GM19455 (cell line): ENCODE measurements at regions not wholly inside any gene's neighbourhood (a gene's known extent, or its start where the extent isn't known, plus 50 kb on each side); places are given as distances from the start of the nearest gene placed in this dataset.
A peak's percentile ranks its signal among the peaks of the same experiment; 100 is the strongest.

Experiments
- ATAC-seq: cut with Tn5 transposase; IDR thresholded peaks from one replicate; pipeline ENCODE4 v1.9.1; 2021; ENCODE audit not compliant: unreplicated experiment

DNA sequence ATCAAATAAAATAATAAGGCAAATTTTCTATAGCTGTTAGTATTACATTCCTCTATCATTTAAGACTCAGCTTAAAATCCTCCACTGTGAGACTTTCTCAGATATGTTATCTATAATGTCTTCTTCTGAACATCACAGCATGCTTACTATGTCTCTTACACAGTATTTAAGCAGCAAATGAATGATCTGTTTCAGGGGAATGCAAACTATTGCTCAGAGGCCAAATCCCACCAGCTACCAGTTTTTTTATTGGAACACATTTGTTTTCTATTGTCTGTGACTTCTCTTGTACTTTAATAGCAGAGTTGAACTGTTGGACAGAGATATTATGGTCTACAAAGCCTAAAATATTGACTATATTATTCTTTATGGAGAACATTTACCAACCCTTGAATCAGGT, 59.6 kb downstream of the C3orf38 start:
- ATAC-seq, result no peak

DNA sequence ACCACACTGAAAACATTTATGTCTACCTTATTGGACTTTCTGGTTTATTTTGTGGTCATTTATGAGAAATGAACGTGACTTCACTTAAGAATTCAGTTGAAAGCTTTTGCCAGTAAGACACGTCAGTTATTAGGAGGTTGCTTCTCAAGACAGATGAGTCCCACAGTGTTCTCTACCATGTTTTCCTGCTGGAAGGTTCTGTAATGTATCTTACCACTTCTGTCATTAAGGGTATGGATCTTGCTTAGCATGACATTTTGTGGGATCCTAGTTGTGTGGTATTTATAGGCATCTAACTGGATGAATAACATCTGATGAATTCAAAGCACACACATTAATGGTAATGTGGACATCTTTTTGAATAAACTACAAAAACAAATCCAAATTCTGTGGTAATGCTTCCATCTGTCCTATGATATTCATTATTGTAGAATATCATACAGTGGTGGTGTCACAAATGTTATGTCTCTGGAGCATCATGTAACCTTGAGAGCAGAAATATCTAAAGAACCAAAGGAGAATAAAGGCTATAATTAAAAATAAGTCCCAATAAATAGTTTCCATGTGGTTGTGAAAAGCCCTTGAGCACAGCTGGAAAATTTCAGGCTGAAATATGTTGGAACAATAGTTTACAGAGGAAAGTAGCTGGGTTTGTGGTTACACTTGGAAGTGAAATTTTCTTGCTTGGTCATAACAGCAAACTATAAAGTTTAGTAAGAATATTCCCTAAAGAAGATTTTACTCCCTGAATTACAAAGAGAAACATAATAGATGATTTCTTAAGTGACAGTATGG, 61.5 kb downstream of the C3orf38 start:
- ATAC-seq, result no peak

DNA sequence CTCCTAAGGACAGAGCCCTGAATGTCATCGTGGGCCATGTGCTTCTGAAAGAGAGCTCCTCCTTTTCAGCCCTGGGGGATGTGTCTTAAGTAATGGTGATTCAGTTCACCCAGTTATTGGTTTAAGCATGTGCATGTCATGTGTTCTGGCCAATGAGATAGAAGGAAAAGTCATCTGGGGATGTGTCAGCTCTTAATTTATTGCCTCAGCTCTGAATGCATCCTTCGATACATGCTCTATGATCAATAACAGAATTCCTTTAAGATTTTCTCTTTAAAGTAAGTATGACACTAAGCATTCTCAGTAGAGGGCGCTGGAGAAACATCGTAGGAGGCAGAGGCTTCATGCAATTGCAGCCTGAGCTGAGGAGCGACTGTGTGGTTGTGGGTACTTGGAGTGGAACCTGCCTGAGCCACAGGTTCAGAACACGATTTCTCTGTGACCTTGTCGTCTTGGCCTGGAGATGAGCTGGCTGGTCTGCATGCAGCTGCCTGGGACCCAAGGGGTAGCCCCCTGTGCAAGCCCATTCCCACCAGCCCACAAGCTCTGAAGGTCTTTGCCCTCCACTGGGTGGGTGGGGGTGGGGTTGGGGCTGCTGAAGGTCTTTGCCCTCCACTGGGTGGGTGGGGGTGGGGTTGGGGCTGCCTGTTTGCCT, 69.5 kb downstream of the C3orf38 start:
- peak; percentile 71 for ATAC-seq

DNA sequence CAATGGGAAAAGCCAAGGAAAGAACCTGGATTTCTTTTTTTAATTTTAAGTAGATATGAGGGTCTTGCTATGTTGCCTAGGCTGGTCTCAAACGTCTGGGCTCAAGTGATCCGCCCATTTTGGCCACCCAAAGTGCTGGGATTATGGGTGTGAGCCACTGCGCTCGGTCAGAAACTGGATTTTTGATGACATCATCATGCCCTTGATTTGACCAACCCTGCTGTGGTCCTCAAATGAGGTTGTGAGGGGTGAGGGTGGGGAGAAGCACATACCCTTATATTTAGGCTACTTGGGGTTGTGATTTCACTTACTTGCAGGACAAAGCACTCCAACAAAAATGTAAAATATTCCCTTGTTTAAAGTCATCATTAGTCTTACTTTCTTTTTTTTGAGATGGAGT, 70.4 kb downstream of the C3orf38 start:
- no peak for ATAC-seq

DNA sequence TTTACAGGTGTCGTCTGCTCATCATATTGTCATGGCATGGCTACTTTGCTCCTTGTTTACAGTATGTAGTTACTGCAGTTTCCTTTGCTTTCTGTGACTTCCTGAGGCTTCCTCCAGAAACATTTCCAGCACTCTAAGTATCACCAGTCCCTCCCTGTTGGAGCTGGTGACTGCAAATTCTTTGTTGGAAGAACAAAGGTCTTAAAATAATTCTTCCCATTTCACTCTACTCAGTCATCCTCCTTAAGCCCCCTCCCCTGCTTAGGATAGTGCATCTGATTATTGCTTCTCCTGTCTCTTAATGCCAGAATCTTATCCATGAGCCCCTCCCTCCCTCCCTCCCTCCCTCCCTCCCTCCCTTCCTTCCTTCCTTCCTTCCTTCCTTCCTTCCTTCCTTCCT, 72.0 kb downstream of the C3orf38 start:
- no peak for ATAC-seq

DNA sequence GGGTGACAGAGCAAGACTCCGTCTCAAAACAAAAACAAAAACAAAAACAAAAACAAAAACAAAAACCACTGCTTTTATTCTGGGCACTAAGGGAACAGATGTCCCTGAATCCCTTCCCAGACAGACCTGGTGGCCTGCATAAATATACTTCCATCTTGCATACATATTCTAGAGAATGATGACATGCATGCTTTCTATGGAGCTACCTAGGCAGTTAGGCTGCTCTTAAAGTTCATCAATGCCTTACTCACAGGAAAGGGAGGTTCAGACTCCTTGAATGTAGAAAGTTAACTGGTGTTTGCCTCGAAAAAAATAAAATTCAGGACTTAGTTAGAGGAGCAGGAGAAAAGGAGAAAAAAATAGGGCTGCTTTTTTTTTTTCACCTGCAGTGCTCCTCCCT, 72.6 kb downstream of the C3orf38 start:
- ATAC-seq, result no peak

DNA sequence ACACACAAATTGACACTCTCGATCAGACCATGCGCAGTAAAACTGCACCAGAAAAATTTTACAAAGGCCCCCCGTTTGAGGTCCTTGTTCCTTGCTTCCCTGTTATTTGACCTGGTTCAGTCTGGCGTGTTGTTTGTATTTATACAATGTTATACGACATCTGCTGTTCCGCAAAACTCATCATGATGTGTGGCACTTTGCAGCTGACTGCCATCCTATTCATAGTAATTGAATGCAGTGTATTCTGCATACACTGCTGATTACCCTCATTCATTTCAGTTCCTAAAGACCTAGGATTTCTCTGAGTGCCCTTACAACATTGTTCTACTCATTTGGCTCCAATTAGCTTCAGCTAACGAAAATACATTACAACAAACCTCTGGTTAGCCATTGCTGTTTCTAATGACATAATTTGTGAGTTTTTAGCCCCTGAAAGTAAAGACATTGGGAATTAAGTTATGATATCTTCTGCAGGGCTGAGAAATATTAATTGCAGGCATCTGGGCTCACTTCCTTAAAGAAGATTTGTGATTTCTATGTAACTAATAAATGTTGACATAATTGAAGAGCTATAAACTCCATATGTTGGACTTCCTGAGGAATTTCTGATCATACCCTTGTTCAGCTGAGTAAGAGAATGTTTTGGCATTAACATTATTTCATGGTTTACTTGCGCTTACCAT, 75.7 kb downstream of the C3orf38 start:
- ATAC-seq, result no peak

DNA sequence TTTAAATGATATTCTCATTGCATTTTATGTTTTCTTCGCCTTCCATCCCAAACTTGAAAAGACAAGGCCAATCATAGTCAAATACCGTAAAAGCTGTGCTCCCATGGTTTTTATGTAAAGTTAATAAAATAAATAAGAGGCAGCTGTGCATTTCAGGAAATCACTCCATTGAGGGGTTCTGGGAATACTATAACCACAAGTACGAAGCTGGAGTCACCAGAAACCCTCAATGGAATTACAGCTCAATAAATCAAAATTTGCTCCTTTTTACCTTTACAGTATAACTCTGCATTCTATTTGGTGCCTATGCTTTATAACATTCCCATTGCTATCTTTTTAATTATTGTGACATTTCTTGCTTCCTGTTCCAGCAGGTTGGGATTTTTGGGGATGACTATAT, 77.2 kb downstream of the C3orf38 start:
- no peak for ATAC-seq

DNA sequence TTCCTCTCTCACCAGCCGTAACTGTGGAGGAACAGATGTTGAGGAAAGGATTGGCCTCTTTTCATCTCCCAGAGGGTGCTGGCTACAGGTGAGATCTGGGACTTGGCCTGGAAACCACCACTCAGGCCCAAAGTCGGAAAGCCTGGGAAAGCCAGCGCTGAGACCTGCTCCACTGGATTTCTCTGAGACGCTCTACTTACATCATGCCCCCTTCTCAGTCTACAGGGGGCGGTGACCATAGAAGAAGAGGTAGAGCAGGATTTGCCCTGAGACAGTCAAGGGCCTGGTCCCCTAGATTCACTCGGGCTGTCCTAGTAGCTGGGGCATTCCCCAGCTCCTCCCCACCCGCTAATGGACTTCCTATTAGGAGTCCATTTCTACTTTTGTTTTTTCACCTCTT, 80.9 kb downstream of the C3orf38 start:
- ATAC-seq, result no peak

DNA sequence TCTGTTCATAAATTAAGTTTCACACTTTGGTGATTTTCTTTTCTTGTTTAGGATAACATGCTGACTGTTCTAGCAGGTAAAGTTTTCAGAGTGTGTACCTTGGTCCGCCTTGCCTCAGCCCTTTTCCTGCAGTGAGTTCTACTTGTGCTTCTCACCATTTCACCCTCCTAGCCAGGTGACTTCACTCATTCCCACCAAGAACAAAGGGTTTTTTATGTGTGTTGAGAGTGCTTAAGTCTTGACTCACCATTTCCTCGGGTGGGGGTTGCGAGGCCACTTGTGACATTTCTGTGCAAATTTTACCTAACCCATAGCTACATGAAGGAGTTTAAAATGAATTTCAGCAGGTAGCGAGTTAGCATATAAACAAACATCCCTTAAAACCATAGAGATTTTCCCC, 81.4 kb downstream of the C3orf38 start:
- no peak for ATAC-seq

DNA sequence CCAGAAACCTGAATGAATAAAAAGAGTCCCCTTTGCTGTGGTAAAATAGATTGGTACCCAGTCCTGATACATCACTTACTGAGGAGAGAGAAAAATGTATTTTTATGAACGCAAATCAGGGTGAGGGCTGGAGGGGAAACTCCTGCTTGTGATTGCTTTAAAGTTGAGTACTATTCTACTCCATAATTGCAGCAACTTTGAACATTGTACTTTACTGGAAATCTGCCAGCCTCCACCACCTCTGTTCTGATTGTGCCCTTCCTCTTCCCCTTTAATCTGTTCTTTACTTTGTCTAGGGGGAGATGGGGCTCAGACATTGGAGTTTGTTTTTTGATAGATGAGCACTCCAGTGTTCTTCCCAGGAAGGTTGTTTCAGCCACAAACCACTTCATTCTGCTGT, 81.9 kb downstream of the C3orf38 start:
- ATAC-seq, result no peak

DNA sequence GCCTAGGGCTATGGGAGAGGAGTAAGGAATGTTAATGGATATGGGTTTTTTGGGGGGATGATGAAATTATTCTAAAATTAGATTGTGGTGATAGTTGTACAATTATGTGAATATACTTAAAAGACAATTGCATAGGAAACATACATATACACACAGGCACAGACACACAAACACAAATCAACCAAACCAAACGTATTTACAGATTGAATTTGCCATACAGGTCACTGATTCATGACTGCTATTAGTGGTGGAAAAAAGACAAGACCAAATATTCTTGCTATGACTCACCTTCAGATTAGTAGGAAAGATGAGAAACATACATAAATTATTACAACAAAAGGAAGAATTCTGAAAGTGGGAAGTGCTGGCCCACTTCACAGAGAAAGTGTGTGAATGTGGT, 85.3 kb downstream of the C3orf38 start:
- no peak for ATAC-seq

DNA sequence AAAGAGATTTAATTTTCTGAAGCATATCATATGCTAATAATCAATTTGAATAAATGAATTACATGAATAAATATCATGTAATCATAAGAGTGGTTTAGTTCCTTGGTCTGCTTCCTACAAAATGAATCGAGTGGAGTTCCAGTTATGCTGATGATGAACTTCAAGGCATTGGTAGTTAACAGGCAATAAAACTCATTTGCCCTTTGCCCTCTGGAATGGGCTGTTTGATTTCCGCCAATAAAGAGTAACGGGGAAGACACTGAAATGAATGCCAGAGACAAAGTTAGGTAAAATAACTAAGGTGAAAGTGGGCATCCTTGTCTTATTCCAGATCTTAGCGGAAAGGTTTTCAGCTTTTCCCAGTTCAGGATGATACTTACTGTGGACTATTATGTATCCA, 90.1 kb downstream of the C3orf38 start:
- no peak for ATAC-seq

DNA sequence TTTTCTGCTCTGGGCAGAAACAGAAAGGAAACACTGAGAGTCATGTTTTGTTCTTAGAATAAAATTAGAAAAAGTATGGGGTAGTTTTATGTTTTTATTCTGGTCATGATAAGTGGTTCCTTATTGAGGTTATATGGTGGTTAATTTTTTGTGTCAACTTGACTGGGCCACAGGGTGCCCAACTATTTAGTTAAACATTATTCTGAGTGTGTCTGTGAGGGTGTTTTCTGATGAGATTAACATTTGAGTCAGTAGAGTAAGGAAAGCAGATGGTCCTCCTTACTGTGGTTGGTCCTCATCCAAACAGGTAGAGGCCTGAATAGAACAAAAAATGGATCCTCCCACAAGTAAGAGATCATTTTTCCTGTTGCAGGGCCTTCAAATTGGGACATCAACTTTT, 98.9 kb downstream of the C3orf38 start:
- no peak for ATAC-seq

DNA sequence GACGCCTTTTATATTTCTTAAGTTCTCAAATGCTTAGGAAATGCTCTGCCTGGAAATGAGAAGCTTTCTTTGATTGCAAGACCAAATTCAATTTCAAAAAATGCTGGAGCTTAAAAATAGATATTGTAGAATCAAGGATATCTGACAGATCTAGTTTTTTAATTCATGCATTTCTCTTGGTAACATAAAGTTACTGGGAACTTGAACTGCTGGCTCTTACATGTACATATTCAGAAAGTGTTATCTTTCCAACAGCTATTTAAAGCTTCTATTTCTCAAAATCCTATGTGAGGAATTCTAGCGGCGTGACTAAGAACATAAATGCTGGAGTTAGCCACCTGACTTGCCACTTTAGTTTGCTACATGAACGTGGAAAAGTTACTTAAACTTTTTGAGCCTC, 109.3 kb downstream of the C3orf38 start:
- no peak for ATAC-seq

DNA sequence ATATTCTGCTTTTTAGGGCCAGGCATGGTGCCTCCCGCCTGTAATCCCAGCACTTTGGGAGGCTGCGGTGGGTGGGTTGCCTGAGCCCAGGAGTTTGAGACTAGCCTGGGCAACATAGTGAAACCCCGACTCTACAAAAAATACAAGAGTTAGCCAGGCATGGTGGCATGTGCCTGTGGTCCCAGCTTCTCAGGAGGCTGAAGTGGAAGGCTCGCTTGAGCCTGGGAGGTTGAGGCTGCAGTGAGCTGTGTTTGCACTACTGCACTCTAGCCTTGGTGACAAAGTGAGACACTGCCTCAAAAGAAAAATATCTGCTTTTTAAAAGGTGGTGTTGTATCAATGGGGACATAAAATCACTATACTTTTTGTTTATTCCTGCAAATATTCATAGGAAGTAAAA, 112.8 kb downstream of the C3orf38 start:
- no peak for ATAC-seq

DNA sequence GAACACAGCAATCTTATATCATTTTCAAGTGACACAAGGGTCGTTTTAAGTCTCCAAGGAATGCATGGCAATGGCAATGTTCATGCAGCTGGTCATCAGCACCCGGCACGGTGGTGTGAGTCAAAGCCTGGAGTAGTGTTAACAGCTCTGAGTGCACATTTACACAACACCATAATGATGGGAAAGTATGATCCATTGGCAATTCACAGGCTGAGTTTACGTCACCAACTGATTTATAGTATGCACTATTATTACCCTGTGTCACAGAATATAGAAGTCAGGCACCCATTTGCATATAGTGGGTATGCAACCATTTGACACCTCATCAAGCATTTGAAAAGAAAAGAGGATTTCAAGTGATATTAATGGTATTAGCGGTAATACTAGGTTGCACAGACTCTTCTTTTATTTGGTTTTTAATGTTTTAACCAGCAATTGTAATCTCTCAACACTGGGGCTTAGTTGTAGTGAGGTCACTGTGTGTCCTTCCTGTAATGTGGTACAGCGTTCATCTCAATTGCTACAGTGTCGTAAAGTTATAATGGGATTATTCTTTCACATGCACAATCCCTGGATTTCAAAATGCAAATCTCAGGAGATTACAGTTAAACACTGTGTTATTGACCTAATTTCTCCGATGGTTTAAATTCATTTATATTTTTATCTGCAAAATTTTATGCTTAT, 113.8 kb downstream of the C3orf38 start:
- no peak for ATAC-seq

DNA sequence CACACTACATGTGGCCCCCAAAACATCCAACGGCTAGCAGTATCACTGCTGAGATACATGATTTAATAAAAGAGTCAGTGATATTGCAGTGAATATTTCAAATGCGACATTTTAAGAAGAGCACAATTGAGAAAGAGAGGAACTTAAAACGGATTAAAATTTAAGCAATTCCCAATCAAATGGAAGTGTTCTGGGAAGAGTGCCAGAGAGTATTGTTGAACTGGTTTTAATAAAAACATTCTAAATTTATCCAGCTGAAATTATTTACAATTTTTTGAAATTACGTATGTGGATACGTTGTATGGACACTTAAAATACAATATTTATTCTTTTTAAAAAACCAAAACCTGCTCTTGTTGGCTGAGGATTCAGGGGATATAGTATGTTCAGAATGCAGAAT, 117.7 kb downstream of the C3orf38 start:
- no peak for ATAC-seq

DNA sequence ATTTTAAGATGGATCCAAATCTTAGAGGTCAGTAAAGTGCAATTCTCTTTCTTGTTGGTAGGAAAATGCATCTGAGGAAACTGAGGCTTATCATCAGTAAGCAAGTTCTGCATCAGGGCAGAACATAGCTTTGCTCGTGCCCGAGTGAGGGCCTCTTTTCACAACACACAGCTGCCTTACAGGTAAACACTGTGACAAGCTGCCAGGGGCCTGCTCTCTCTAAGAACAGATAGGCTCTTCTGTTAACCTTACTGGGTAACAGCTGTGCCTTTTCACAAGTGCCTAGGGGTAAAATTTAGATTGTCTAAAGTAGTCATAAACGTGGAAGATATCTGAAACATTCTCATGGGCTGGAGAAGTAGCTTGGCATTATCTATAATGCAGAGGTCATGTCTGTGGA, 118.1 kb downstream of the C3orf38 start:
- no peak for ATAC-seq

DNA sequence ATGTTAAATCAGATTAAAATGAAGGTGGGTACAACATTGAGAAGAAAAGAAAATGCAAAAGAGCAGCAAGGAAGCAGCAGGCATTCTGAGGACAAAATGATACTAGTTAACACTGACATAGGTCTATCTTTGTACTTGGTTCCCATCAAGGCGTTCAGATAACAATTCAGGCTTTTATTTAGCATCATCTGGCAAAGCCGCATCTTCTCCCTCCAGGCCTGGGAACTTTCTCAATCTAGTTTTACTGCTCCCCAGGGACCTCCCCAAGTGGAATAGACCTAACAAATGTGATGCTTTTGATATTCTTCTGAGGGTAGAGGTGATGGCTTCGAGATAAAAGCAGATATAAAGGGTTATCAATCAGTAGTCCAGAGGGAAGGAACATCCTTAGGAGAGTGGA, 130.6 kb downstream of the C3orf38 start:
- ATAC-seq, result no peak

DNA sequence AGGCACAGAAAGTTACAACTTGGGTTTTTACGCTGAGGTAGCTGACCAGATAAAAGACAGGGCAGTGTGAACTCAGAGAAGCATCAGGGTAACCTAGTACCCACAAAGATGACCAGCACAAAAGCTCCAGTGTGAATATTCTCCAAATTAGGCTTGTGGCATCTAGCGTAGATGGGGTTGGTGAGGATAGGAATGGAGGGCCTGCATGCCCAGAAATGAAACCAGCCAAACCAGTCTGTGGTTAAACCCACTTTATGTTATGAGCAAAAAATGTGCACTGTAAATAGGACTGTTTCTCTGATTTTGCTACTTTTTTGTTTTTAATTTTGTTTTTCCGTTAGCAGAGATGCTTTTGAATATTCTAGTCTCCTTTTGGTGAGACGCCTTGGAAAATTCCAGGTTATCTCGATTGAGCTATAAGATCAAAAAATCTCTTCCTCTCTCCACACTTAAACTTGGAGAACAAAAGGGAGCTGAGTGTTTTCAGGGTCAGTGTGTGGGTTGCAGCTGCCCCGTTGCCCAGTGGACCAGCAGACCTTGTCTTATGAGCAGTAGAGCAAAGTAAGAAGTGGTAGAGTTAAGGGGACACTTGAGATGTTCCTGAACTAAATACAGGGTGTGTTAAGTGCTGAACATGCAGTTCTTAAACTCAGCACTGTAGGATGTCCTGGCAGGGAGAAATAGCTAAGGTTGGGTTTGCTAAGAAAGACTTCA, 132.9 kb downstream of the C3orf38 start:
- ATAC-seq, result no peak
